ENCODE measurements at regions not wholly inside any gene's neighbourhood (a gene's known extent, or its start where the extent isn't known, plus 50 kb on each side); places are given as distances from the start of the nearest gene placed in this dataset.

GRCh38 chr13:105291987-105292386 lies 1243.5 kb downstream of the EFNB2 start:
- no peak for DNase-seq (ENCODE audit: low read depth in 2 of 2)
- no peak overlapping the region for H3K4me2 ChIP-seq (ENCODE audit: extremely low read depth, insufficient read depth, low read length)
- H2AFZ ChIP-seq (ENCODE audit: low read length): no peak overlapping the region
- no peaks in the 10 kb centered on the region for H3K36me3 ChIP-seq (ENCODE audit: control insufficient read depth, insufficient read depth, low read length)
- H3K9ac ChIP-seq (ENCODE audit: insufficient read depth, low read length): no peak overlapping the region
- H3K4me1 ChIP-seq (ENCODE audit: control insufficient read depth, extremely low read depth, insufficient read depth, low read length): no peaks in the 10 kb centered on the region
- no peak overlapping the region for H3K4me3 ChIP-seq (replicated peaks in 1 of 4; ENCODE audit: control extremely low read depth in 1 of 4, insufficient read depth in 1 of 4, low read depth in 3 of 4, low read length in 4 of 4)
- no peaks in the 10 kb centered on the region for H3K27me3 ChIP-seq (ENCODE audit: control insufficient read depth, insufficient read depth, low read length)
- no peak overlapping the region for H3K27ac ChIP-seq (ENCODE audit: insufficient read depth, low read length)
- H3K79me2 ChIP-seq (ENCODE audit: control insufficient read depth, insufficient read depth, low read length): no peaks in the 10 kb centered on the region
- no peaks in the 10 kb centered on the region for H3K9me3 ChIP-seq (ENCODE audit: control insufficient read depth, insufficient read depth, low read depth, low read length)
- TF ChIP-seq CTCF (conservative IDR thresholded peaks at IDR 0.05 in 1 of 2, IDR thresholded peaks at IDR 0.05 in 1 of 2; ENCODE audit: low read depth in 1 of 2, low read length in 2 of 2): no peak
- no peak for TF ChIP-seq EZH2 (IDR thresholded peaks at IDR 0.05; ENCODE audit: low read length, missing control alignments)
- H4K20me1 ChIP-seq (ENCODE audit: control insufficient read depth, extremely low read depth, insufficient read depth, low read length): no peaks in the 10 kb centered on the region

- H3K27ac ChIP-seq (ENCODE audit: insufficient read depth, low read length): no peak overlapping the region
- no peak overlapping the region for H3K4me3 ChIP-seq (replicated peaks in 1 of 4; ENCODE audit: control extremely low read depth in 1 of 4, insufficient read depth in 1 of 4, low read depth in 3 of 4, low read length in 4 of 4)
- H3K4me1 ChIP-seq (ENCODE audit: control insufficient read depth, extremely low read depth, insufficient read depth, low read length): no peaks in the 10 kb centered on the region
- no peak for TF ChIP-seq EZH2 (IDR thresholded peaks at IDR 0.05; ENCODE audit: low read length, missing control alignments)
- TF ChIP-seq CTCF (conservative IDR thresholded peaks at IDR 0.05 in 1 of 2, IDR thresholded peaks at IDR 0.05 in 1 of 2; ENCODE audit: low read depth in 1 of 2, low read length in 2 of 2): no peak
- no peaks in the 10 kb centered on the region for H3K36me3 ChIP-seq (ENCODE audit: control insufficient read depth, insufficient read depth, low read length)
- H3K79me2 ChIP-seq (ENCODE audit: control insufficient read depth, insufficient read depth, low read length): no peaks in the 10 kb centered on the region
- no peaks in the 10 kb centered on the region for H3K27me3 ChIP-seq (ENCODE audit: control insufficient read depth, insufficient read depth, low read length)
- no peak overlapping the region for H2AFZ ChIP-seq (ENCODE audit: low read length)
- no peak overlapping the region for H3K9ac ChIP-seq (ENCODE audit: insufficient read depth, low read length)
- no peak for DNase-seq (ENCODE audit: low read depth in 2 of 2)
- no peaks in the 10 kb centered on the region for H4K20me1 ChIP-seq (ENCODE audit: control insufficient read depth, extremely low read depth, insufficient read depth, low read length)
- H3K4me2 ChIP-seq (ENCODE audit: extremely low read depth, insufficient read depth, low read length): no peak overlapping the region
- no peaks in the 10 kb centered on the region for H3K9me3 ChIP-seq (ENCODE audit: control insufficient read depth, insufficient read depth, low read depth, low read length)
Measured at GRCh38 chr13:105290596-105290995, 1244.9 kb downstream of the EFNB2 start.

DNA sequence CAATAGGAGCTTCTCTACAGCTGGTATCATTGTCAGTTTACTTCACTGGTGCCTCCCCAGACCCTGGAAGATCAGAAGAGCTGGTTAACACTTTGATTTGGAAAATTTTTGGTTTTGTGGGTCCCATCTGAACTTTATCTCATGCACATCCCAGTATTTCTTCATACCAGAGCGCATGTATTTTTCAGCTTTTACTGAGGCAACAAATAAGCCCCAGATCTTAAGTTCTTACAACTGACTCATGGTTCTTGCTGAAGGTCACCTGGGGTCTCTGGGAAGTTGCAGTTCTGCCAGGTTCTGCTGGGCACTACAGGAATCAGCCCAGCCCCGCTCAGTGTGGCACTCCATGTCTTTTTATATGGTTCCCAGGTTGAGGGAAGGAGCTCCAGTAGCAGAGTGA lies 1249.9 kb downstream of the EFNB2 start:
- H4K20me1 ChIP-seq (ENCODE audit: control insufficient read depth, extremely low read depth, insufficient read depth, low read length): no peaks in the 10 kb centered on the region
- no peak for TF ChIP-seq EZH2 (IDR thresholded peaks at IDR 0.05; ENCODE audit: low read length, missing control alignments)
- TF ChIP-seq CTCF (conservative IDR thresholded peaks at IDR 0.05 in 1 of 2, IDR thresholded peaks at IDR 0.05 in 1 of 2; ENCODE audit: low read depth in 1 of 2, low read length in 2 of 2): no peak
- no peaks in the 10 kb centered on the region for H3K79me2 ChIP-seq (ENCODE audit: control insufficient read depth, insufficient read depth, low read length)
- no peaks in the 10 kb centered on the region for H3K36me3 ChIP-seq (ENCODE audit: control insufficient read depth, insufficient read depth, low read length)
- no peak for DNase-seq (ENCODE audit: low read depth in 2 of 2)
- no peaks in the 10 kb centered on the region for H3K27me3 ChIP-seq (ENCODE audit: control insufficient read depth, insufficient read depth, low read length)
- no peak overlapping the region for H3K4me2 ChIP-seq (ENCODE audit: extremely low read depth, insufficient read depth, low read length)
- H3K4me1 ChIP-seq (ENCODE audit: control insufficient read depth, extremely low read depth, insufficient read depth, low read length): no peaks in the 10 kb centered on the region
- H3K9me3 ChIP-seq (ENCODE audit: control insufficient read depth, insufficient read depth, low read depth, low read length): no peaks in the 10 kb centered on the region
- H3K27ac ChIP-seq (ENCODE audit: insufficient read depth, low read length): no peak overlapping the region
- no peak overlapping the region for H2AFZ ChIP-seq (ENCODE audit: low read length)
- H3K4me3 ChIP-seq (replicated peaks in 1 of 4; ENCODE audit: control extremely low read depth in 1 of 4, insufficient read depth in 1 of 4, low read depth in 3 of 4, low read length in 4 of 4): no peak overlapping the region
- H3K9ac ChIP-seq (ENCODE audit: insufficient read depth, low read length): no peak overlapping the region
